AG04450 (cell line): ENCODE measurements at regions not wholly inside any gene's neighbourhood (a gene's known extent, or its start where the extent isn't known, plus 50 kb on each side); places are given as distances from the start of the nearest gene placed in this dataset.

ENCODE experiments used
- CTCF ChIA-PET: fragments of 300-600, 350-600 bp; formaldehyde crosslinking; extraction: SDS; loops from one replicate; lab custom pipeline; 2022; ENCODE audit warnings: antibody characterized with exemption, inconsistent platforms; lab: Charles Lee
- POLR2A ChIA-PET: fragments of 350-600 bp; formaldehyde crosslinking; extraction: SDS; loops from one replicate; lab custom pipeline; 2021; ENCODE audit warnings: antibody characterized with exemption, inconsistent platforms; lab: Yijun Ruan, JAX
- DNase-seq: peaks from one replicate; pipeline ENCODE4 v3.0.0-alpha.2; 2011; ENCODE audit warnings: low read depth, low spot score
- H3K27ac ChIP-seq: one replicate; pipeline ENCODE4 v1.5.1; 2012; ENCODE audit warnings: low read depth, low read length, control low read depth
- H3K27me3 ChIP-seq: one replicate; pipeline ENCODE4 v1.6.0; 2012; ENCODE audit warnings: low read length; ENCODE audit not compliant: control insufficient read depth, insufficient read depth
- H3K4me3 ChIP-seq: 2 replicates; pipeline ENCODE4 v1.5.1; 2011; ENCODE audit warnings: mild to moderate bottlenecking, low read depth, low read length, control low read depth
- H3K9me3 ChIP-seq: 2 replicates; pipeline ENCODE4 v1.5.1; 2012; ENCODE audit warnings: low read length; ENCODE audit not compliant: control insufficient read depth, insufficient read depth
- TF ChIP-seq, protein P1 (sequence below): IDR thresholded peaks from 2 replicates; pipeline ENCODE4 v1.5.1; 2011; ENCODE audit warnings: low read depth, low read length, control low read depth, inconsistent platforms

DNA sequence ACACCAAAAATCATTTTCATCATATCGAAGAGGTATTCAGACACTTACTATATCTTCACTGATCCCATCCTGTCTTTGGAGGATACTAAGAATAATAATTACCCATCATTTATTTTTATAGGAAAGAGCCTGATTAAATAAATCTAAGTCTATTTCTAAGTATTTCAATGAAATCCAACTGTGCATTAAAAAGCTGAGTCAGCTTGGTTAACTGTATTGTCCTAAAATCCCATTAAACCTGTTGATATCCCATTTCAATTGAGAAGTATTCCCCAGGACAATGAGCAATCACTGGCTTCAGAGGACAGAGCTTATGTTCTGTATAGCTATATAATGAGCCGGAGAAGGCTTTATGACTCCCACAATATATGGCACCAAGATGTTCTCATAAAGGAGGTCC, 142.0 kb upstream of the RORB start:
- POLR2A ChIA-PET = no interaction called here

DNA sequence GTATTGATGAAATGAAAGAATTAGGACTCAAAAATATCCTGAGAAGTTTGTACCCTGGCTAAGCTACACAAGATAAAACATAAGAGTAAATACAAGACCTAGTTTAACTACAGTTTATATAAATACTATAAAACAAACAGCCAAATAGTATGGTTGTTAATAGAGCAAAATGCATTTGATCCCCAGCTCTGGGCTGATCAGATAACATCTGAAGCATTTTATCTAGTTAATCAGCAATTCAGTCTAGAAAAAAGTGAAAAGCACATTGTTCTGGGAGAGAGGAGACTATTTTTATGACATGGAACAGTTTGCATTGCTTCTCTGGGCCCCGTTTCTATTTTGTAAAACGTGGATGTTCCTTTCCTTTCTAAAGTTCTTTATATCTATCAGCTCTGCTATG, 139.6 kb upstream of the RORB start:
- Histone ChIP-seq H3K27ac (no peak overlapping the region), H3K4me3 (no peak overlapping the region), H3K9me3 (peaks cover 3% of the 10 kb centered on the region), H3K27me3 (no peaks in the 10 kb centered on the region)
- TF ChIP-seq, protein P1, sequence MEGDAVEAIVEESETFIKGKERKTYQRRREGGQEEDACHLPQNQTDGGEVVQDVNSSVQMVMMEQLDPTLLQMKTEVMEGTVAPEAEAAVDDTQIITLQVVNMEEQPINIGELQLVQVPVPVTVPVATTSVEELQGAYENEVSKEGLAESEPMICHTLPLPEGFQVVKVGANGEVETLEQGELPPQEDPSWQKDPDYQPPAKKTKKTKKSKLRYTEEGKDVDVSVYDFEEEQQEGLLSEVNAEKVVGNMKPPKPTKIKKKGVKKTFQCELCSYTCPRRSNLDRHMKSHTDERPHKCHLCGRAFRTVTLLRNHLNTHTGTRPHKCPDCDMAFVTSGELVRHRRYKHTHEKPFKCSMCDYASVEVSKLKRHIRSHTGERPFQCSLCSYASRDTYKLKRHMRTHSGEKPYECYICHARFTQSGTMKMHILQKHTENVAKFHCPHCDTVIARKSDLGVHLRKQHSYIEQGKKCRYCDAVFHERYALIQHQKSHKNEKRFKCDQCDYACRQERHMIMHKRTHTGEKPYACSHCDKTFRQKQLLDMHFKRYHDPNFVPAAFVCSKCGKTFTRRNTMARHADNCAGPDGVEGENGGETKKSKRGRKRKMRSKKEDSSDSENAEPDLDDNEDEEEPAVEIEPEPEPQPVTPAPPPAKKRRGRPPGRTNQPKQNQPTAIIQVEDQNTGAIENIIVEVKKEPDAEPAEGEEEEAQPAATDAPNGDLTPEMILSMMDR = no peak
- POLR2A ChIA-PET = no interaction called here
- no peak for DNase-seq
- CTCF ChIA-PET = no interaction called here

More for the DNA sequence above, 142.0 kb upstream of the RORB start:
- Histone ChIP-seq H3K27me3 (no peaks in the 10 kb centered on the region), H3K4me3 (no peak overlapping the region), H3K9me3 (peaks cover 2% of the 10 kb centered on the region), H3K27ac (no peak overlapping the region)
- CTCF ChIA-PET = no interaction called here
- TF ChIP-seq, protein P1 = no peak
- DNase-seq = no peak

DNA sequence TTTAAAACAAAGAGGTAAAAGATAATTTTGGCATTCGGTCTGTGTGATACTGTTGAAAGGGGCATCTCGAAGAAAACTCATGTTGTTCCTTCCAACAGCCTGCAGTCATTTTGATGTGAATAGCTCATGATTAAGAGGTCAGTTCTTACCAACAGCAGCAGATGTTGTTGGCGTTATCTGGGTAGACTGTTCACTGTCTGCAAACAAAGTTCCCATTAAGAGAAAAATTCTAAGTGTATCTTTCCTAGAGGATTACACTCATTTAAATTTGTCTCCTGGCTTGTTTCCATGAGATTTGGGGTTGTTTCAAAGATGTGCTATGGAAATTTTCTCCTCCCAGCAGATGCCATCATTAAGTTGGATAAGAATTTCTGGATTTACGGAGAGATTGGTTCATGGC, 138.2 kb upstream of the RORB start:
- ChIA-PET CTCF (no interaction called here), POLR2A (no interaction called here)
- TF ChIP-seq, protein P1 = no peak

DNA sequence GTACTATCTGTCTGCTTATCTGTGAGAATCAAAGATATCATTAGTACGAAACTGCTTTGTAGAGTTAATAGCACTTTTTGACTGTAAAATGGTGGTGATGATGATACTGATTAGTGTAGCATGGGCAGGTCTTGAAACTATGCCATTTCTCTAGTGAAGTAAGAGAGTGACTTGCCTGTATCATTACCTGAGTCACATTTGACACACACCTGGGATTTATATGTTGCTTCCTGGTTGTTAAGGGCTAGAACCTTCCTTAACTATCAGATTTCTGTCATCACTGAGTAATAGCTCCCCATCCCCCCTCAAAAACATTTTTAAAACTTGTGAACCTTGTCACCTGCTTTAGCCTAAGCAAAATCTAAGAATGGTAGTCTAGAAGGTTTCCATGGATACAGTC, 135.6 kb upstream of the RORB start:
- ChIA-PET POLR2A (no interaction called here), CTCF (no interaction called here)
- H3K27me3 ChIP-seq = no peaks in the 10 kb centered on the region
- TF ChIP-seq, protein P1 = no peak
- no peak overlapping the region for H3K27ac ChIP-seq
- DNase-seq = no peak
- peaks cover 3% of the 10 kb centered on the region for H3K9me3 ChIP-seq
- H3K4me3 ChIP-seq = no peak overlapping the region

More for the DNA sequence above, 138.2 kb upstream of the RORB start:
- Histone ChIP-seq H3K27ac (no peak overlapping the region), H3K4me3 (no peak overlapping the region), H3K27me3 (no peaks in the 10 kb centered on the region), H3K9me3 (peaks cover 3% of the 10 kb centered on the region)
- no peak for DNase-seq

DNA sequence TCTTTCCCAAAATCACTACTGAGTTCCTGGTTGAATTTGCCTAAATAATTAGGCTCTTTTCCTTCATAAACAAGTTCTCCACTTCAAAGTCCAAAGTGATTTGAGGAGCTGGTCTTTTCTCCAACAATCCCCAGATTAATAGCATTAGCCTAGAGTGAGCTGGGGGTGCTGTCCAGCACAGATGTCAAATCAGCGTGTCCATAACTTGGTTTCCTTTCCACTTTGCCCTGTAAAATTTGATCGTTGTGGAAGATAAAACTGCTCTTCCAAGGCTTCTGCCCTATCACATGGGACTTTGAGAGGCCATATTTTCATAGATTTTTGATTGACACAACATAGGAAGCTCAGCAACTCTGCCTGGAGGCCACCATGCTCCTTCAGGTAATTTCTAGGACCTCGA, 134.7 kb upstream of the RORB start:
- ChIA-PET CTCF (no interaction called here), POLR2A (no interaction called here)
- H3K9me3 ChIP-seq = peaks cover 3% of the 10 kb centered on the region
- H3K27me3 ChIP-seq = no peaks in the 10 kb centered on the region
- DNase-seq = no peak
- TF ChIP-seq, protein P1 = no peak
- H3K27ac ChIP-seq = no peak overlapping the region
- no peak overlapping the region for H3K4me3 ChIP-seq
